ENCODE measurements at regions not wholly inside any gene's neighbourhood (a gene's known extent, or its start where the extent isn't known, plus 50 kb on each side); places are given as distances from the start of the nearest gene placed in this dataset.

GRCh38 chr2:187956906-187957534 lies 334.7 kb upstream of the GULP1 start:
- no peak overlapping the region for H3K9ac ChIP-seq (ENCODE audit: extremely low read depth, low read length, poor library complexity, severe bottlenecking)
- no peaks in the 10 kb centered on the region for H3K4me1 ChIP-seq (ENCODE audit: control insufficient read depth, insufficient read depth, low read length)
- H3K4me1 Mint-ChIP-seq, result no peaks in the 10 kb centered on the region
- no peaks in the 10 kb centered on the region for H3K27me3 ChIP-seq (ENCODE audit: control insufficient read depth, insufficient read depth, low read length, poor library complexity, severe bottlenecking)
- no peak overlapping the region for H3K27ac Mint-ChIP-seq
- H3K27me3 Mint-ChIP-seq (ENCODE audit: insufficient read depth), result no peaks in the 10 kb centered on the region
- no peak for TF ChIP-seq CTCF (conservative IDR thresholded peaks at IDR 0.05)
- no peaks in the 10 kb centered on the region for H3K36me3 ChIP-seq (ENCODE audit: control insufficient read depth, insufficient read depth, low read length)
- no peak overlapping the region for H3K27ac ChIP-seq (ENCODE audit: low read depth, low read length)
- H3K36me3 Mint-ChIP-seq (ENCODE audit: low read depth), result peaks cover 33% of the 10 kb centered on the region
- no peak overlapping the region for H3K4me3 Mint-ChIP-seq
- peaks cover 39% of the 10 kb centered on the region for H3K9me3 Mint-ChIP-seq
- peaks cover 19% of the 10 kb centered on the region for H3K9me3 ChIP-seq (ENCODE audit: control insufficient read depth, low read length)
- WGBS, 2 experiments (ENCODE audit: insufficient coverage in 1 of 2, insufficient read length in 1 of 2), result 80 to 100% methylated on average over 1 to 2 of the region's 2 CpGs
- H3K4me3 ChIP-seq (ENCODE audit: low read length), result no peak overlapping the region
- DNase-seq, result no peak

- H3K27me3 Mint-ChIP-seq (ENCODE audit: insufficient read depth), result no peaks in the 10 kb centered on the region
- H3K4me1 Mint-ChIP-seq, result peaks cover 5% of the 10 kb centered on the region
- no peaks in the 10 kb centered on the region for H3K36me3 ChIP-seq (ENCODE audit: control insufficient read depth, insufficient read depth, low read length)
- no peak for DNase-seq
- H3K27me3 ChIP-seq (ENCODE audit: control insufficient read depth, insufficient read depth, low read length, poor library complexity, severe bottlenecking), result no peaks in the 10 kb centered on the region
- H3K27ac Mint-ChIP-seq, result no peak overlapping the region
- no peaks in the 10 kb centered on the region for H3K4me1 ChIP-seq (ENCODE audit: control insufficient read depth, insufficient read depth, low read length)
- no peak for TF ChIP-seq CTCF (conservative IDR thresholded peaks at IDR 0.05)
- H3K9me3 ChIP-seq (ENCODE audit: control insufficient read depth, low read length), result peaks cover 17% of the 10 kb centered on the region
- no peak overlapping the region for H3K27ac ChIP-seq (ENCODE audit: low read depth, low read length)
- H3K36me3 Mint-ChIP-seq (ENCODE audit: low read depth), result peaks cover 16% of the 10 kb centered on the region
- H3K9ac ChIP-seq (ENCODE audit: extremely low read depth, low read length, poor library complexity, severe bottlenecking), result no peak overlapping the region
- H3K9me3 Mint-ChIP-seq, result peaks cover 15% of the 10 kb centered on the region
- H3K4me3 ChIP-seq (ENCODE audit: low read length), result no peak overlapping the region
- H3K4me3 Mint-ChIP-seq, result no peak overlapping the region
Measured at GRCh38 chr2:187959821-187960220, 331.9 kb upstream of the GULP1 start.

- no peak overlapping the region for H3K4me3 Mint-ChIP-seq
- TF ChIP-seq CTCF (conservative IDR thresholded peaks at IDR 0.05), result no peak
Measured at GRCh38 chr2:187962538-187962937, 329.1 kb upstream of the GULP1 start.

More at GRCh38 chr2:187962538-187962937, 329.1 kb upstream of the GULP1 start:
- H3K27me3 ChIP-seq (ENCODE audit: control insufficient read depth, insufficient read depth, low read length, poor library complexity, severe bottlenecking), result no peaks in the 10 kb centered on the region
- peaks cover 2% of the 10 kb centered on the region for H3K4me1 ChIP-seq (ENCODE audit: control insufficient read depth, insufficient read depth, low read length)
- H3K9ac ChIP-seq (ENCODE audit: extremely low read depth, low read length, poor library complexity, severe bottlenecking), result no peak overlapping the region
- no peak for DNase-seq
- peaks cover 7% of the 10 kb centered on the region for H3K9me3 Mint-ChIP-seq
- no peak overlapping the region for H3K27ac Mint-ChIP-seq
- no peaks in the 10 kb centered on the region for H3K36me3 ChIP-seq (ENCODE audit: control insufficient read depth, insufficient read depth, low read length)
- no peak overlapping the region for H3K4me3 ChIP-seq (ENCODE audit: low read length)
- no peak overlapping the region for H3K27ac ChIP-seq (ENCODE audit: low read depth, low read length)
- H3K27me3 Mint-ChIP-seq (ENCODE audit: insufficient read depth), result no peaks in the 10 kb centered on the region
- peaks cover 11% of the 10 kb centered on the region for H3K9me3 ChIP-seq (ENCODE audit: control insufficient read depth, low read length)
- 91% methylated on average over 2 of the region's 2 CpGs; no CpG with 5 or more reads in 1 of the 2 experiments for WGBS, 2 experiments (ENCODE audit: insufficient coverage in 1 of 2, insufficient read length in 1 of 2)
- H3K4me1 Mint-ChIP-seq, result peaks cover 18% of the 10 kb centered on the region
- peaks cover 8% of the 10 kb centered on the region for H3K36me3 Mint-ChIP-seq (ENCODE audit: low read depth)

All from endodermal cell (in vitro differentiated cells).